Putamen (tissue), 1 donor: ENCODE measurements at regions not wholly inside any gene's neighbourhood (a gene's known extent, or its start where the extent isn't known, plus 50 kb on each side); places are given as distances from the start of the nearest gene placed in this dataset.
"Not testable (repeated sequence)": the region's sequence is repeated elsewhere in the genome, so short reads cannot be mapped to it uniquely, and the experiment has no call there.

Source experiments
- DNase-seq: peaks from one replicate; pipeline ENCODE4 v3.0.0-alpha.2; 2016; ENCODE audit warnings: low spot score

DNA sequence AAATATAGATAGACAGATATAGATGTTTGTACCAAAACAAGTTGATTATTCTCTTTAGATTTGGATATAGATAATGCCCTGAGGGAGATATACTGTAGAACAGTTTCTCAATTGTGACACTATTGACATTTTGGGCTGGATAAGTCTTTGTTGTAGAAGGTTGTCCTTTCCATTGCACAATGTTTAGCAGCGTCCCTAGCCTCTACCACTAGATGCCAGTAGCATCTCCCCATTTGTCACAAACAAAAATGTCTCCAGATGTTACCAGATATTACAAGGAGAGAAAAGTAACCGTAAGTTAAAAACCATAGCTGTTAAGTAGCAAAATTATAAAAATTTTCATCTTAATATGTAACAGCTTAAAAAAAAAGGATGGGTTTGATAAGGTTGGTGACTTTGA is 2595.3 kb downstream of the ARAP2 start:
- DNase-seq = no peak

DNA sequence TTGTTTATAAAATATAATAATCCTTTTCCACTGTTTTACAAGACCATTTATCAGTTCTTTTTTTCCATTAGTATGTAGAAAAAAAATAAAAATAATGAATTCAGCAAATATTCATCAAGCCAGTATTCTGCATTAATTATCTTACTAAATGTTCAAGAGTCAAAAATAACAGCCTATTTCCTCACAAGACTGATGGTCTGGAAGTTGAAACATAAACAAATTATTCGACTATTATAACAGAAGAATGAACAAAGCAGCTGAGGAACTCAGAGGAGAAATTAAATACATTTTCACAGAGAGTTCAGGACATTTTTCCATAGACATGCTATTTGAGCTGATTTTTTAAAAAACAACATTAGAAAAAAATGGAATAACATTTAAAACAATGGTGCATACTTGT is 2594.8 kb downstream of the ARAP2 start:
- DNase-seq = no peak

DNA sequence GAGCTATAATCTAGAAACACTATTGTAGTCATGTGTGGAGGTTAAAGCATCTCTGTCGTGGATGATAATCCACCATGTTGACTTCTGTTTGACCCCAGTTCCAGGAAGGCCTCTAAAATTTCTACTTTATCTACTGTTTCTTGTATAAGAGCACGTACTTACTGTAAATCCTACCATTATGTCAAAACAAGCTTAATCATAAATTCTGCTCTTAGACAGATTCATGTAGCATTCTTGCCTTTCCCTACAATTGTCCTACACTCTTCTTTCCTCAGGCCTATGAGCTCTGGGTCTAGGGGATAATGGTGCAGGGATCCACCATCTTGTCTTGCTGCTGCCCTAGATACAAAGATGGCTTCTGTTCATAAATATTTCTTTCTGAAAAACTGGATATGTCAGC is 2594.3 kb downstream of the ARAP2 start:
- no peak for DNase-seq

DNA sequence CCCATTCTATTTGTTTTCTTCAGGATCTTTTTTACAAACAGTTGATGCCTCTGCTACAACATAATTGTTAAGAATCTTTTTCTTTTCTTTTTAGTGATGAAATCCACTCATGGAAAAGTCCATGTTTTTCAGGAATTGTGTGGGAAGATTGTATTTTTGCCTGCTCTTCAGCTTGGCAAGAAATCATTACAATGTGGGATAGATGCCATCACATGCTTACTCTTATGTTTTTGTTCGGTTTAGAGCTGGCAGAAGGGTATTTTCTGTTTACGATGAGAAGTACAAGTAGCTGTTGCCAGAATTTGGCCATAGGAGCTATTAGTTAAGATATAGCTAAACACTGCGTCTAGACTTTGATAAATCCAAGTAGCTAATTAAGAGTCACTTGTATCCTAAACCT is 2585.3 kb downstream of the ARAP2 start:
- no peak for DNase-seq

DNA sequence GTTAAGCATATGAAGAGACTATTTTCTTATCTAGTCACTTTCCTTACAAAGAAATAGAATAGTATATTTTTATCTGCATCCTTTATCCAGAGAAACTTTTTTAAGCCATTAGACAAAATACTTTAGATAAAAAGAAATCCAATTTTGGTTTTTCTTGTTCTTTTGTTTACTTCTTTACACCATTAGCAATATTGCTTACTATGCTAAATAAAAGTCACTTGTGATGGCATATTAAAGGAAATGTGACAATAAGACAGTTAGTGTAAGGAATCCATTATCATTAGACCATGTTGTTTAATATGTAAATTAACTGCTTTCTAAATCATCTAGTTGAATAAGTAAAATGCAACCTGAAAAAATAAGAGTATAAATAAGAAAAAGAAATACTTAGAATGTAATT is 2582.7 kb downstream of the ARAP2 start:
- no peak for DNase-seq

DNA sequence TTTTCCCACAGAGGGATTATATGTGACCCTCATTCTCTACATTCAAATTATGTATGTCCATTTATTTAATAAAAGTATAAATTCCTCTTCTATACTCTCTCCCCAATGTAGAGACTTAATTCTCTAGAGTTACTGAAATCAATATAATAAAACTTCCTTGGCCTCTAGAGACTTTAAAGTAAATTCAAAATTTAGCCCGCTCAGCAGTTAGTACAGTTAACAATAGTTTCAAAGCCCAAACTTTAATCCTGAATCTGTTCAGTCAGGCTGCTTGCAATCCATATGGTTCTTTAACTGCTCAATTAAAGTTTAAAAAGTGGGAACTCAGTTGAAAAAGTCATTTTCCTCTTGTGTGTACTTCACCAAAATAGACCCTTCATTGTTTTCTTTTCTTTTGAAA is 2558.4 kb downstream of the ARAP2 start:
- no peak for DNase-seq

DNA sequence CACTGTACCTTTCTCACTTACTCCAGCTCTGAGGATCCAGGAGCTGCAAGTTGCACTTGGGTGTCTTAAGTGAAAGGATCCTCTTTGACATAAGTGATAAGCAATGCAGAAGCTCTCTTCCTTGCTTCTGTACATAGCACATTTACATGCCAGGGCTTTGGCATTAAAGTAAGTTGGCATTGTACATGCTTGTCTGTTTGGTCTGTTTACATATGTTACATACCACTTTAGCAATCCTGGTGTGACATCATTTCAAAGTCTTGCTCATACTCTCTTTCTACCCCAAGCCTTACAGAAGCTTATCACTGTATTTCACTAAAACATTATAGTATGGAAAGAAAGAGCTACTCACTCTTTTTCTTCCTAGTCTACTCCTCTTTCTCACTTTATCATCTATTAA is 2548.3 kb downstream of the ARAP2 start:
- DNase-seq = no peak

DNA sequence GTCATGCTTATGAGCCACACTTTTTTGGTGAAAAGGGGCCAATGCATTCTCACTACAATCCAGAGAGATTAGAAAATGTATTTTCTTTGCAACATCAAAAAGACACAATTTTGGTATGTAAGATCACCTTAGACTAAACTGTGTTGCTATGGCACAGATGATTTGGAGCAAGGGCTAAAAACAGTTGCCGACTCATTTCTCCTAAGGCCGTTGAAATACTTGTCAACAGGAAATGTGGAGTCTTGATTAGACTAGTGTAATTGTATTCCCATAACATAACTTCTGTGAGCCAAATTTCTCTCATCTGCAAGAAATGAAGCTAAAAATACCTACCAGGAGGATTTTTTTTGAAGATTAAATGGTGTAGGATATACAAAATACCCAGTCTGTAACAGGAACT is 2547.7 kb downstream of the ARAP2 start:
- DNase-seq = no peak

DNA sequence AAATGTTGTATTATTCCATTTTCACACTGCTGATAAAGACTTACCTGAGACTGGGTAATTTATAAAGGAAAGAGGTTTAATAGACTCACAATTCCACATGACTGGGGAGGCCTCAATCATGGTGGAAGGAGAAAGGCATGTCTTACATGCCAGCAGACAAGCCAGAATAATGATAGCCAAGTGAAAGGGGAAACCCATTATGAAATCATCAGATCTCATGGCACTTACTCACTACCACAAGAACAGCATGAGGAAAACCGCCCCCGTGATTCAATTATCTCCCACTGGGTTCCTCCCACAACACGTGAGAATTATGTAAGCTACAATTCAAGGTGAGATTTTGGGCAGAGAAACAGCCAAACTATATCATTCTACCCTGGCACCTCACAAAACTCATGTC is 2535.1 kb downstream of the ARAP2 start:
- no peak for DNase-seq

DNA sequence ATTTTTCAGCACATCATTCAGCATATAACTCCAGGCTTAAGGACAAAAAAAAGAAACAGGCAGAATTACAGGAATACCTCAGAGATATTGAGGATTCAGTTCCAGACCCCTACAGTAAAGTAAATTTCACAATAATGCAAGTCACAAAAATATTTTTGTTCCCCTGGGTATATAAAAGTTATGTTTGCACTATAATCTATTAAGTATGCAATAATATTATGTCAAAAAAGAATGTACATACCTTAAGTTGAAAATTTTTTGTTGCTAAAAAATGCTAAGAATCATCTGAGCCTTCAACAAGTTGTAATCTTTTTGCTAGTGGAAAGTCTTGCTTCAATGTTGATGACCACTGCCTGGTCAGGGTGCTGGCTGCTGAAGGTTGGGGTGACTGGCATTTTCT is 2532.5 kb downstream of the ARAP2 start:
- no peak for DNase-seq

DNA sequence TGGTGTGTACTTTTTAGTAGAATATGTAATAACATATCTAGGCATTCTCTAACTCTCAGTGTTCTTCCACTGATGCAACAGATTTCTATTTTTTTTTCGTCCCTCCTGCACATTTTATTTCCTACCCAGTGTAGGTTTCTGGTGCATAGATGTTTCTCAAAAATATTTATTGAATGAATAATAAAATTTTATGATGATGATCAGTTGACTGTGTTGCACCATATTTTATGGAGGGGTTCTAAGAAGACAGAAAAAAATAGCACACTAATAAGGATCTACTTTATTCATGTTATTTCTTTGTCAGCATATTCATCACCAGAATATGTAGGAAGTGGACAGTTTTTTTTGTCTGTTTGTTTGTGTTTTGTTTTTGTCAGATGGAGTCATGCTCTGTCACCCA is 2529.3 kb downstream of the ARAP2 start:
- DNase-seq = no peak

DNA sequence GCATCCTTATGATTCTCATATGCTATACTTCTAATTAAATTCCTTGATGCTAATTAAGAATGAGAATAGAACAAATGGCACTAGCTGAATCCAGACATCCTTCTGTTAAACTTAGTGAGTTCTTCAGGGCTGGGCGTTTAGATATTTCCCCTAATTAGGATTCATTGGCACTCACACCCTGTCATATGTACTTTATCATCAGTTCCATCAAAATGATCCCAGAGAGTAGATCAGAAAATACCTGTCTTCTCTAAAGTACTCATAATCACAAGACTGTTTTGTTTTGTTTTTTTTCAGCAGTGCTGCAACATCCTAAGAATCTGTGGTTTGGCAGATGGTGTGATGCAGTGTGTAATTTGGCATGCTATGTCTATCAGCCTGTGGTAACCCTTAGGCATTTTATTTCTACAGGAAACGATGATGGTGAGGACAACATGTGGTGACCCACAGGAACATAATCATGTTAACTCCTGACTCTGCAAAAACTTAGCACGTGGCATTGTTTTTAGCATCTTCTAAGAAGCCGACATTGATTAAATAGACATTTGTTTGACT is 2528.4 kb downstream of the ARAP2 start:
- DNase-seq = no peak

DNA sequence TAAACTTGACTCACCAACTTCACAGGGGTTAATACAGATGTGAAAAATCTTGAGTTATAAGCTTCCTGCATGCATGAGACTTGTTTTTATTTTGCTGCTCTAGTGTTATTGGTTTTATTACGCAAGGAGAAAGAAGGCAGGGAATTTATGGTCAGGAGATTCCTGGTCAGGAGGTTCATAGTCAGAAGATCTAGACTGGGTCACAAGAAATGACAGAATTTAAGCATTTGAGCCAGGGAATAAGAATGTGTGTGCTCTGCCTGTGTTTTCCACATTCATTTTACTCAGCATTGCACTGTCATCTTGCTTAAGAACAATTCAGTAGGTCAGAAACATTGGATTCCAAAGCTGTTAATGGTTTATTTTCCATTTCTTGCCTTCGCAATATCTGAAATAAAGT is 2522.1 kb downstream of the ARAP2 start:
- no peak for DNase-seq

DNA sequence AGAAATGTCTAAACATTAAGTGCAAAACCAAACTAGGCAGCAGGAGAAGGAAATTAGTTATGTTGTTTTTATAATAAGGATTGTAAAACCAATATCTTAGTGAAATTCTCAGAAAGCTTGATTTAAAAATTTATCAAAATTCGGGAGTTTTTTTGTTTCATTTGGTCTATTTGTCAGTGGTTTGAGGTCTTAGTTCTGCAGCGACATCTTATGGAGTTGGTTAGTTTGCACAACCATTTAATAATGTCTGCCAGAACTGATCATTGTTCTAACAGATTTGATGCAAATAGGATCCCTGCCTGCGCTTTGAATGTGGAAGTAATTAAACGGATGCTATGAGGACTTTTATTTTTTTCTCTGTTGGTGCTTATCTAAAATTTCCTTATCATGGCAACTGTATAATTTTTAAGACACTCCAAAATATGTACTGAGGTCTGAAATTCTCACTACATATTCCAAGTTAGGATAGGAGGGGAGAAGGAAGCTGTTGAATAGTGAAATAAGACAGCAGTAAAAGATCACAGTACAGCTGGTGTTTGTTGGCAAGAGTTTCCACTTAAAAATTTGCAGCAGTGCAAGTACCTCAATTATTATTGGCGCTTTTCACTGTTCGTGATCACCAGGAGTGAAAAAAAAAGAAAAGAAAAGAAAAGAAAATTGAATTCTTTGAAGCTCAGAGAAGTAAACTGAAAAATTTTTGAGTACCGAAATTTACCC is 2521.4 kb downstream of the ARAP2 start:
- DNase-seq = peak; percentile 26

DNA sequence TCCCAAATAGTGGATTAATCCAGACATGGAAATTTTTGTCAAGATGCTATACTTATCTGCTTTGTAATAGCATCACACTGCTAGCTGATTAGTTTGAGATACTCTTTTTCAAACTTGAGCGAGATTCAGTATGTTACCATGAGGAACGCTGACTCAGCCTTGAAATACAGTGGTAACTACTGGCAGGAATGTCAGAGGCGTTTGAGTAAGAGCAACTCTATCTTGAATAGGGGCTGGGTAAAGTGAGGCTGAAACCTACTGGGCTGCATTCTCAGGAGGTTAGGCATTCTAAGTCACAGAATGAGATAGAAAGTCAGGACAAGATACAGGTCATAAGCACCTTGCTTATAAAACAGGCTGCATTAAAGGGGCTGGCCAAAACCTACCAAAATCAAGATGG is 2519.6 kb downstream of the ARAP2 start:
- no peak for DNase-seq

DNA sequence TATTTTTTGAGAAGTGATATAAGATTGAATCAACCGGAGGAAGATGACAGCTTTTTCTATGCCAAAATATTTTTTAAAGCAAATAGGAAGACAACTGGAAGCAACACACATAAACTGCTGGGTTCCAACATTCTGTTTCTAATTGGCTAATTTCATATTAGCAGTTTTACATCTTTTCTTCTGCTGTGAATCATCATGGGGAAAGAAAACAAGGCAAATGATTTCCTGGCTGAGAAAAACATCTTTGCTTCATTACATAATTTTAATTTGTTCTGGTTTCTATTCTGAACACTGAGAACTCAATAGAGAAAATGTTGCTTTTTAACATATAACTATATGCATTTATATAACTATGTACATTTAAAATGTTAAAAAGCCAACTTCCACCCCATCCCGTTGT is 2518.5 kb downstream of the ARAP2 start:
- DNase-seq = no peak

DNA sequence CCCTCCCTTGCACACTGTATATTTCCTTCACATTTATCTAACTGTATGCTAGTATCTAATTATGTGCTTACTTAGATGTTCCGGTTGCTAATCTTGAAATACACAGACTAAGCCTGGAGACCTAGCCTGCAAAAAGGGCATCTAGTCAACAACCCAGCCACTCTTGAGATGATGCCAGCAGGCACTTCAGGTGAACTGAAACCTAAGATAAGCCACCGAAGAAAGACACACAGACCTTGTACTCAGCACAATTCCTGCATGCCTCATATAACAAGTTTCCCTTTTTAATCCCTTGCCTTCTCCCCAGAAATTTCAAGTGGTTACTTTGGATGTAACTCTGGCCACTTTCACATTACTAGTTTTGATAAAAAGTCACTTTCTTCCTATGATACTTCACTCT is 2506.6 kb downstream of the ARAP2 start:
- no peak for DNase-seq

DNA sequence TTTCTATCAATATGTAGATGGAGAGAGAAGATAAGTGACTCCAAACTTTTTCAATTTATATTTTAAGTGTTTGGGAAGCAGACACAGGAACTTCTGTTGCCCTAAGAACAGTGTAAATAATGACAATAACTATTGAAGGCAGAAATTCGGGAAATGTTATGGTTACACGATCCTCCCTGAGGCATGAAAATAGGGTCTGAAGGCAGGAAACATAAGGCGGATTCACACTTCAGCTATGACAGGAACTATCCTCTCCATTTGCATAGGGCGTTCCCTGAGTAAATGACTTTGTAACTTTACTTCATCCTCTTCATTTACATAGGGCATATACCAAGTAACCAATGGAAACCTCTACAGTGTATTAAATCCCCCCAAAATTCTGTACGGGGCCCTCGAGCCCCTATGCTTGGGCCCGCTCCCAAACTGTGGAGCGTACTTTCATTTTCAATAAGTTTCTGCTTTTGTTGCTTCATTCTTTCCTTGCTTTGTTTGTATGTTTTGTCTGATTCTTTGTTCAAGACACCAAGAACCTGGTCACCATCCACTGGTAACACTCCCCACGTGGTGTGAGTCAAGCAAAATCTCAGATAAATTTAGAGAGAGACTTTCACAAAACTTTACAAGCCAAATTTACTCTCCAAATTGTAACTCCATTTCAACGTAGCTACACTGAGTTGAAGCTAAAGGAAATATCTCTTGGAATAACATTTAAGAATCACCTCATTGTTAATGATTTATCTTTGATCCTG is 2504.3 kb downstream of the ARAP2 start:
- no peak for DNase-seq

DNA sequence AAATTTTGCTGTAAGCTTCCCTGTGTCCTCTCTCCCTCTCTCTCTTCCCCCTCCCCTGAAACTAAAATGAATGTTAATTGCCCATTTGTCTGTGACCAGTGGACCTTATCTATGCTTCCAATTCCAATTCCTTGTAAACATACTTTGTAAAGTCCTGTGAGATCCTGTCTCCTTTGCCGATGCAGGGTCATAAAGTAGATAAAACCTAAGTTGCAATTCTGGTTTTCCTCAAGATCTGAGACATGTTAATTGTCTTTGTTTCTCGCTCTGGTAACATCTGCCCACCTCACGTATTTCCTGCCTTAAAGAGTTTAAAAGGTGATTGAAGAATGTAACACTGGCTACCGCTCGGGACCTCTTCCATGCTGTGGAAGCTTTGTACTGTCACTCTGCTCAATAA is 2503.4 kb downstream of the ARAP2 start:
- DNase-seq = not testable (repeated sequence)

DNA sequence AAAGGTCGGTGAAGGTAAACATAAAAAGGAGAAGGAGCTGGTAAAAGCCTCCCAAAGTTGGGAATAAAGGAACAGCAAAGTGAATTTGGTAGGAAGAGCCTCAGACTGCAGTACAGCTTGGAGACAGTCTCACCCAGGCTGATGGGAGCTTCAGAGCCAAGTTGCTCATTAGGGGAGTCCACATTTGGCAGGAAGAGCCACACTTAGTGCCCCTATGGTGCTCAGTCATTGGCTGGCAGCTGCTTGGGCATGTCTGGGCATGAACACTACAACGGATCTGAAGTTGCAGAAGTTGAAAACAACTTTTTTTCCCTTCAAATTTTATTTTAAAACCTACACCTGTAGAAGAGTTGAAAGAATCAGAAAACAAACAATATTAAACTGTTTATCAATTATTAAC is 2497.3 kb downstream of the ARAP2 start:
- DNase-seq = no peak

DNA sequence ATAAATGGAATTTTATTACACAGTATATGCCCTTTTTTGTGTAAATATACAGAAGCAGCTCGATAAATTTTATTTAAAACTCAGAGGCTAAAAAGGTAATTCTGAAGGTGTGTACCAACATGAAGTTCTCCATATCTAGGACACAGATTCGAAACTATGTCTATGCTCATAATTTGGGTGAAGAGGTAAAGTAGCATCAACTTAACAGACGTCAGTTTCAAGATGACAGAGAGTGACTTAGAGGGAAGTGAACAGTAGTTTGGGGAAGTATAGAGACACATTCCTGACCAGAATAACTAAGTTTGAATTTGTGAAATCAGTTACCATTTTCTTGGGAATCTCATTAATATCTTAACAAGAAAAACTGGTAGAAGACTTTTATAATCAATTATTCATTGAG is 2493.3 kb downstream of the ARAP2 start:
- DNase-seq = no peak

DNA sequence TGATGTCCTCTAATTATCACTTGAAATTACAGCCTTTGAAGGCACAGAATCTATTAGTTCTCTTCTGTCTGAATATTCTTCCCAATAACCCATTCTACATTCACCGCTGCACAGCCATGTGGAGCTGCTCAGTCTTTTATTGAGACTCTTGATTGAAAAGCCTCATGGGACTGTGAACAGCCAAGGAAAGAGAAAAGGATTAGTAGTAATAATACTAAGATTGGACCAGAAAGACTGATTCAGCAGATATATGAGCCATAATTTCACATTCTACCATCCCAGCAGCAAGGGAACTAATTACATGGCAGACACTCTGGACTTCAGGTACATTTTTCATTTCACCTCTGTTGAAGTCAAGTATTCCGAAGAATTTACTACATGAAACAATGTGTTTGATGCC is 2471.7 kb downstream of the ARAP2 start:
- no peak for DNase-seq

DNA sequence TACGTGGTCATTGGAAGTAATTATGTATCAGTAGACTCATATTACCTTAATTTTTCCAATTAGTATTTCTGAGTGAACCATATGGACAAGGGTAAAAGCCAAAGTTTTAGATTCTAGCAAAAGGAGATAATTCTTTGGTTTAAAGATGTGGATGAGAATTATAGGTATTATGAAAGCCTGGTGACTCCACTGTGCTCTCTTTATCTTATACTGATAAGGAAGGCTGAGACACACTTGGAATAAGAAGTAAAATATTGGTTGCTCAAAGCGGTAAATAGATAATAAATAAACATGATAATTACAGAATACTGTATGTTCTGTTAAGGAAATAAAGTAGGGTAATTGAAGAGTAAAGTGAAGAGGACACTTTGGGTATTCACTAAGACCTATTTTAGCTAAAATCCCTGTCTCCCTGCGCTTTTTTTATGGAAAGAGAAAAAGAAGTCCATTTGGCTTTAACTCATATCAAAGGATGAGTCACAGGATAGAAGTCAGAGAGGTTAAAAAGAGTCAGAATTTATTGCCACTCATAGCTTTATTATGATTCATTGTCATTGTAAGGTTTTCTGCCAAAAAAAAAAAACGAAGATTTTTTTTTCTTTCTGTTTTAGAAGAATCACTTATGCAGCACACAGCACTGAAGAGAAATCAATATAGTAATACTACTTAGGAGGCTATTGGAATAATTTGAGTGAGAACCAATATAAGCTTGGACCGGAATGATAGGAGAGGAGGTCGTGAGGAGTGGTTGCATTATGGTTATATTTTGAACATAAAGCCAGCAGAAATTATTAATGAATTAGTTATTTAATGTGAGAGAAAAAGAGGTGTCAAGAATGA is 2463.1 kb downstream of the ARAP2 start:
- DNase-seq = no peak
